HG03354 (cell line): ENCODE measurements at regions not wholly inside any gene's neighbourhood (a gene's known extent, or its start where the extent isn't known, plus 50 kb on each side); places are given as distances from the start of the nearest gene placed in this dataset.
"Not testable (repeated sequence)": the region's sequence is repeated elsewhere in the genome, so short reads cannot be mapped to it uniquely, and the experiment has no call there.

Experiments
- ATAC-seq: cut with Tn5 transposase; IDR thresholded peaks from one replicate; pipeline ENCODE4 v1.9.1; 2021; ENCODE audit warnings: mild to moderate bottlenecking; ENCODE audit not compliant: unreplicated experiment, poor library complexity, severe bottlenecking

DNA sequence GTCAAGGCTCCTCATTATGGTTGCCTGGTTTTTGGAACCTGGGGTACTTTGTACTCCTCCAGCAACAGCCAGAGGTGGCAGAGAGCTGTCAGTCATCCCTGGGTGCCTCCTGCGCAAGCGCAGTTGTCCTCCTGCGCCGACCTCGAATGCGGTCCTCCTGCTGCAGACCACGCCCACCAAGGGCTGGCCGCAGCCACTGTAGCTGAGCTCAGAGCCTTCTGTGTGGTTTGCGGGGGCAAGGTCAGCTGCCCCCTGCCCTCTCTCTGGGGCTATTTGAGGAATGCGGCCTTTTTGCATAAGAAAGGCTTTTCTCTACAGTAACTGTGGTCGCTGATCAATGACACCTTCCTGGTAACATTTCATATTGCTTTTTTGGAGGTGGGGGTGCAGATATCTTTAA is 131.3 kb upstream of the SNRPN start:
- ATAC-seq = no peak

DNA sequence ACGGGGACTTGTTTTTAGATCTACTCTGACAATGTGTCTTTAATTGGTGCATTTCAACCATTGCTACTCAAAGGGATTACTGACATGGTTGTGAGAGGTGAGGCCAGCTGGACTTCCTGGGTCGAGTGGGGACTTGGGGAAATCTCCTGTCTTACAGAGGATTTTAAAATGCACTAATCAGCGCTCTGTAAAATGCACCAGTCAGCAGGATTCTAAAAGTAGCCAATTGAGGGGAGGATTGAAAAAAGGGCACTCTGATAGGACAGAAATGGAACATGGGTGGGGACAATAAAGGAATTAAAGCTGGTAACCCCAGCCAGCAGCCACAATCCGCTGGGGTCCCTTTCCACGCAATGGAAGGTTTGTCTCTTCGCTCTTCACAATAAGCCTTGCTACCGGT is 122.5 kb upstream of the SNRPN start:
- no peak for ATAC-seq

DNA sequence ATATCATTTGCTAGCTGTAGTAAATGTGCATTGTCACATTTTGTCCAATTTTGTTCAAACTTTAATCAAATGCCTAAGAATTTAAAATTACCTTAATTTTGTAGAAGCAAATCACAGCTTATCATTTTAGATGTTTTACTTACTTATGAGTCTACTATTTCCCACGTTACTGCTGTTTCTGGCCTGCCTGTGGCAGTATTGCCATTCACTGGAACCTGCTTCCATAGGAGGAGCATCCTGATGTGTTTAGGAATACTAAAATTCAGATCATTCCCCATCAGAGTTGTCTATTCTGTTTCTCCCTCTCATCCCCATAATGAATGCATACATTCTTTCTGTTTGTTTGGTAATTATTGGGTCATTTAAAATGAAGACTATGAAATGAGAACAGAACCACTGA is 119.5 kb upstream of the SNRPN start:
- ATAC-seq = no peak

DNA sequence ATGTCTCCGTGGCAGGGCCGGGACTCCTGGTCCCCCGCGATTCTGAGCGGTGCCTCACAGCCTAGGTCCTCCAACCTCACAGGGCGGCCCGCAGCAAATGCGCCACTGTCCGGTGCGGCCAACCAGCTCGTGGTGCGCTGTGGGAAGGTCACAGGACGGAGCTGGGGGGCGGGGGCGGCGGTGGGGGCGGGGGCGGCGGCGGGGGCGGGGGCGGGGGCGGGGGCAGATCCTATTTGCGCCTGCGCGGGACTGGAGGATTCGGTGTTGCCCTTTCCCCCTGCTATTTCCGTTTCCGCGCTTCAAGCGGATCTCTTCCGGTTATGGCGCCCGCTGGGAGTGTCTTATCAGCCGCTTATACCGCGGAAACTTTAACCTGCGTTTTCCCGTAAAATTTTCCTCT is 106.7 kb upstream of the SNRPN start:
- no peak for ATAC-seq

DNA sequence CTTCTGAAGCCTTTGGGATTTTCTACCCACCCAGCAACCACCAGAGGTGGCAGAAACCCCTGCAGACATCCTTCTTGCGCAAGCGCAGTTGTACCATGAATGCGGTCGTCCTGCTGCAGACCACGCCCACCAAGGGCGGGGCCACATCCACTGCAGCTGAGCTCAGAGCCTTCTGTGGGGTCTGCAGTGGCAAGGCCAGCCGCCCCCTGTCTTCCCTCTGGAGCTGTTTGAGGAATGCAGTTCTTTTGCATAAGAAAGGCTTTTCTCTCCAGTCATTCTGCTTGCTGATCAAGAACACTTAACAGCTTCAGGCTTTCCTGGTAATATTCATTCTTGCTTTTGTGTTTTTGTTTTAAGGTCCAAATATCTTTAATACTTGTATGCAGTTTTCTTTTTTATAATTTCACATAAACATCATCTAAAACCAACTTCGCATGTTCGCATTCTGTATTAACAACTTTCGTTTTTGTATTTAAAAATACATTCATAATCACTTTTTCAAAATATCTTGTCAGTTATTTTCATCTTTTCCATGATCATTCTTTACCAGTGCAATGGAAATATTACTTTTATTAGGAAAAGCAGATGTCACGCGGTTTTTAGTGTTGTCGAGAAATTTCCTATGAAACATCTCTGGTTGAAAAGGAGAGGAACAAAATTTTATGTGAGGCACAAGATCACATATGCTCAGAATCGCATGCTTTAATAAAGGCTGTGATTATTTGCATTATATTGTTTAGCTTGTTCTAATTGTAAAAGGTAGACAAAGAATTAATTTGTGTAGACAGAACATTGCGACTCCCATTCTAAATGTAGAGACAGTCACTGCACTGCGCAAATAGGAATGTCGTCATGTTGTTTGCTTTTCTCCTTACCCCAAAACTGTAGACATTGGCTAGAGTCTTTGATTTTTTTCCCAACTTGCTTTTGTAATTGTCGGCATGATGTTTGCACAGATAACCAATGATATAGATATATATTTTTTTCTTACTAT is 98.1 kb upstream of the SNRPN start:
- ATAC-seq = no peak

DNA sequence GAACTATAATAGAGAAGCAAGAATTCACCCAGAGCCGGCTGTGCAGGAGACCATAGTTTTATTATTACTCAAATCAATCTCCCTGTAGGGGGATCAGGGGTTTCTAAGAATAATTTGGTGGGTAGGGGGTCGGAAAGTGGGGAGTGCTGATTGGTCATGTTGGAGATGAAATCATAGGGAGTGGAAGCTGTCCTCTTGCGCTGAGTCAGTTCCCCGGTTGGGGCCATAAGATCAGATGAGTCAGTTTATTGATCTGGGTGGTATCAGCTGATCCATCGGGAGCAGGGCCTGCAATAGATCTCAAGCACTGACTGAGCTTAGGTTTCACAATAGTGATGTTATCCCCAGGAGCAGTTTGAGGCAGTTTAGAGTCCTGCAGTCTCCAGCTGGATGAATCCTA is 97.0 kb upstream of the SNRPN start:
- ATAC-seq = no peak

DNA sequence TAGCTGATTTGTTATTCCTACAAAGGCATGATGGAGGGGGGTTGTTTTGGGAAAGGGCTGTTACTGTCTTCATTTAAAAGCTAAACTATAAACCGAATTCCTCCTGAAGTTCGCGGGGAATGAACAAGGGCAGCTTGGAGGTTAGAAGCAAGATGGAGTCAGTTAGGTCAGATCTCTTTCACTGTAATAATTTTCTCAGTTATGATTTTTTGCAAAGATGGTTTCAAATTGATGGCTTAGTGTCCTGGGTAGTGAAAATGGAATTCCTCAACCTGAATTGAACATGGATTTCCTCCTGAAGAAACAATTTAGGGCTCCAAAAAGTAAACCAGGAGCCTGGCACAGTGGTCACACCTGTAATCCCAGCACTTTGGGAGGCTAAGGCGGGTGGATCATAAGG is 96.6 kb upstream of the SNRPN start:
- not testable (repeated sequence) for ATAC-seq

DNA sequence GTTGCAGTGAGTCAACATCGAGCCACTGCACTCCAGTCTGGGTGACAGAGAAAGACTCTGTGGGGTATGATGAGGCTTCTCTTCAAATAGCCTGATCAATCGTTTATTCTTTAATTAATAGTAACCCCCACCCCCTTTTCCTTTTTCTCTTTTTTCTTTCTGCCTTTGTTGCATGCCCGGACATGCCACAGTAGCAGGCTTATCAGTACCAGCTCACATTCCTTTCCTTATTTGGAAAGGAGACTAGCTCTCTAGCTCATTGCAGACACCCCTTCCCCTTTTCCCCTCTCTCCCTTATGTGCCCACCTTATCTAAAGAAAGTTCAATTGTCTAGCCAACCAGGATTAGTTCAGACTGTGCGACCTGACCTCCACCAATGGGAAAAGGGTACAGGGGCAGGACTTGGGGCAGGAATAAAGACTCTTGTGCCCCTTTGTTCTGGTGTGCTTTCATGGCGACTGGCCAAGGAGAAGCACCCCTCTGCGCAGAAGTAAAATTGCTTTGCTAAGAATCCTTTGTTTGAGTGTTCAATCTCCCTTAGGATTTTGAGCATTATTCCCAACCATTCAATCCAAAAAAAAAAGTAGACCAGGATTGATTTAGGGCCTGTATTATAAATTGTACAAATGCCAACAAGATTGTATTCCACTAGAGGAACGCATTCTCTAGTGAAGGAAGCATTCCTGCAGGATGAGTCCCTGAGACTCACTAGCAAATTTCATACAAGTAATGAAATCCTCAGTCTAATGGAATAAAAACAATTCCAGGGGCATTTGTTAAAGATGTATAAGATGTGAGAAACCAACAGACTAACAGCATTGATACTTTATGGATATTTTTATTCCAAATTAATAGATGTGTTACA is 95.8 kb upstream of the SNRPN start:
- no peak for ATAC-seq

DNA sequence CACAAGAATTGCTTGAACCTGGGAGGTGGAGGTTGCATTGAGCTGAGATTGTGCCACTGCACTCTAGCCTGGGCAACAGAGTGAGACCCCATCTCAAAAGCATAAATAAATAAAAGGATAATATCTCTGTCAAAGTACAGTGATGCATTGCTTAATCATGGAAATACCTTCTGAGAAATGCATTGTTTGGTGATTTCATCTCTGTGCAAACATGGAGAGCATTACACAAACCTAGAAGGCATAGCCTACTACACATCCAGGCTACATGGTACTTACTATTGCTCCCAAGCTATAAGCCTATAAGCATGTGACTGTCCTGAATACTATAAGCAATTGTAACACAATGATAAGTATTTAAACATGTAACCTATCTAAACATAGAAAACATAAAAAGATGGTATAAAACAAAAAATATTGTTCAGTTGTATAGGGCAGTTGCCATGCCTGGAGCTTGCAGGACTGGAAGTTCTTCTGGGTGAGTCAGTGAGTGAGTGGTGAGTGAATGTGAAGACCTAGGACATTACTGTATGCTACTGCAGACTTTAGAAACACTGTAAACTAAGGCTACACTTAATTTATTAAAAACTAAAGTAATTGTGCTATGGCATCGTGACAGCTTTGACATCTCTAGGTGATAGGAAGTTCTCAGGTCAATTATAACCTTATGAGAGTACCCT is 93.6 kb upstream of the SNRPN start:
- no peak for ATAC-seq

DNA sequence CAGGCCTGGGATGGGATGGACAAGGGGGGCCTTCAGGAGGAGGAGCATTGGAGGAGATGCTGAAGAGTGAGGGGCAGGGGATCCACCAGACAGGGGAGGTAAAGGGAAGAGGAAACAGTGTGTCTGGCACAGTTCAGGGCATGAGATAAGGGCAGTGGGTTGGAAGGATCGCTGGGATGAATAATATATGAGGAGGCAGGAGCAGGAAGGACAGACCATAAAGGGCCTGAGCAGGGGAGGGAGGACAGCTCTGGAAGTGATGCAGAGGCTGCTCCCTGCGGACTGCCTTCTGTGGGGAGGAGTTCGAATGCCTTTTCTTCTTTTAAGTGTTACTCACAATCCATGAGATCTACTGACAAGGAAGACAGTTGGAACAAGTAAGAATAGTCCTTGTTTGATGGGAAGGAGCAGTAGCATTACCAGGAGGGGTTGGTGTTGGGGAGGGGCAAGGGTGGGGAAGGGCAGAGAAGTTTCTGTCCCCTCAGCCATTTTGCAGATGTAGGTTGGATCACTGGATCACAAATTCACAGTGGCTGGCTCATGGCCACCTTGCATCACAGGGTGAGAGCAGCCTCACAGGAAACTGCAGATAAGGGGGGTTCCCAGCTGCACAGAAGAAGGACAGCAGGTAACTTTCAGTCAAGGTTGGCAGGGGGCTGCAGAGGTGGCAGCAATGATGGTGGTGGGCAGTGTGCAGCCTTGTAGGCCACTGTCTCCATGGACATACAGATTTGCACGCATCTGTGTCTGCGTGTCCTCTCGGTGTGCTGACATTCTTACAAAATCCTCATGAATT is 91.9 kb upstream of the SNRPN start:
- no peak for ATAC-seq

DNA sequence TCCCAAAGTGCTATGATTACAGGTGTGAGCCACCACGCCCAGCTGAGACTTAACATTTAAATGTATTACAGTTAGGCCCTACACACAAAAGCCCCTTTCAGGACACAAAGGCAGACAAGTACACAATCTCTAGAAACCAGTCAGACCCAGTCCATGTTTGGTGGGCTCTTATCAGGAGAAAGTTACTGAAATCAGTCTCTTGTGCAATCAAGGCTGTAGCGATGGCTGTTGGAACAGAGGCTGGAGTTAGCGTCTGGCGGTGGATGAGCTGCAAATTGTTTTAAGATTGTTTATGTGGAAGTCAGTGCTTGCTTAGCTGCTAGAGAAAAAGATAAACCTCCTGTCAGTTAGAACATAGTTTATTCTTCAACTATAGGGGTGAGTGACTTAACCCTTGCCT is 89.5 kb upstream of the SNRPN start:
- no peak for ATAC-seq

DNA sequence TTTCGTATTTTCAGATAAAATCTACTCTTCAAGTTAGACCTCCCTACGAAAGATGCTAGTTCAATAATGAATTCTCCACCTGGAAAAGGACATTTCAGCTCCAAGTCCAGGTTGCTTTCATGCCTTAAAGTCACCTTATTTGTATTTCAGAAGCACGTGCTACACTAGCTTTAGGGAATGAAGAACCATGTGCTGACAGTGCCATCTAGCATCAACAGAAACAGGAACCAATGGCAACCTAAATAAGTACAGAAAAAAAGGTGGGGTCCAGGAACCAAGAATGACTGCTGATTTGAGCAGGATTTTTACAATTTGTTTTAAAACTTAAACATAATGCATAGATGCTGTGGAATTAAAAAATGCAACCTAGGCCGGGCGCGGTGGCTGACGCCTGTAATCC is 77.6 kb upstream of the SNRPN start:
- ATAC-seq = no peak

DNA sequence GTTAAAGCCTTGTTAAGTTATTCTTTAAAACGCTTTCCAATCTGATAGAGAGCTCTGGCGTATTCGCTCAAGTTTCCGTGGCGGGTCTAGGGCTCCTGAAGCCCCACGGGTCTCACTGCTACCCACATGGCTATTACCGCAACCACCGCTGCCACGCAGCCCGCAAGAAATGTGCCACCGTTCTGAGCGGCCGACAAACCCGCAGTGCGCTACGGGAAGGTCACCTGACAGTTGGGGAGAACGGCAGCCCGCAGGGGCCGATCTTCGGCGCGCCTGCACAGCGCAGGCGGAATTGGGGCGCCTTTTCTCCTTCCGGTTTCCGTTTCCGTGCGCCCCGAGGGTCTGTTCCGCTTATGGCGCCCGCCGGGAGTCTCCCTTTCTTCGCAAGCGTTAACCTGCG is 76.6 kb upstream of the SNRPN start:
- no peak for ATAC-seq

DNA sequence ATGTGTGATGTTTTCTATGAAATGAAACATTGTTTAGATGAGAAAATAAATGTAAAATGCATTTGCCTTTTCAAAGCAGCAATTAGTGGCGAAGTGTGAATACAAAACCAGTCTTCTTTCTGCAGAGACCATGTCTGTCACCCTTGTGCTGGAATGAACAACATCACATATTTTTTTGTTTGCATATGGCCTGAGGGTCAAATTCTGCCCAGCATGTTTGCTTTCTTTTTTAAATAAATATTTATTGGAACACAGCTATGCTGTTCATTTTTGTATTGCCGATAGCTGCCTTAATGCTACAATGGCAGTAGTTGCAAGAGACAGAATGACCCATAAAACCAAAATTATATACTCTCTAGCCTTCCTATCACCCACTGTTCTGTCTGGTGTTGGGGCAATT is 75.3 kb upstream of the SNRPN start:
- ATAC-seq = no peak

DNA sequence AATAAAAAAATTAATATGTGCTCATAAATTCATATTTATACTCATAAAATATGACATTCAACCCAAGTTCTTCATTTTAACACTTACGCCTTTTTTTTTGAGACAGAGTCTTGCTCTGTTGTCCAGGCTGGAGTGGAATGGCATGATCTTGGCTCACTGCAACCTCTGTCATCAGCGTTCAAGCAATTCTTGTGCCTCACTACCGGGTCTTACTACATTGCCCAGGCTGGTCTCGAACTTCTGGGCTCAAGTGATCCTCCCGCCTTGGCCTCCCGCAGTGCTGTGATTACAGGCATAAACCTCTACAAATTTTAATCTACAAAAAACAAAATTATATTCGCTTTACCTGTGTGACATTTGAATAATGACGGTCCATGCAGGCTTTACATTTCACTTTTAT is 74.1 kb upstream of the SNRPN start:
- ATAC-seq = no peak

DNA sequence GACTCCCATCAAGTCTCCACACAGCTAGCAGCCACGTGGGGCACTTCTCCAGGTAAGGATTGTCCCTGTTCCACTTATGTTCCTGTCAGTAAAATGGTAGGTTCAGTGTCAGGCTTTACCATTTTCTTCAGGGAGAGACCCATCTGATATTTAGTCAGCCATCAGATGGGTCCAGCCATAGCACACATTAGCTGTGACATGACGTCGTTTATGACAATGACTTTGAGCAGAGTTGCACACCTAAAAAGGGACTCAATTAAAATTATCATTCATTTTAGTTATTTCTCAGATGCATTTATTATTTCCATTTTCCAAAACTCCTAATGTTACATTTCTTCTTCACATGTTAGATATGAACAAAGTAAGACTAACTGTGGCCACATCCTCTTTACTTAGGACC is 68.2 kb upstream of the SNRPN start:
- no peak for ATAC-seq

DNA sequence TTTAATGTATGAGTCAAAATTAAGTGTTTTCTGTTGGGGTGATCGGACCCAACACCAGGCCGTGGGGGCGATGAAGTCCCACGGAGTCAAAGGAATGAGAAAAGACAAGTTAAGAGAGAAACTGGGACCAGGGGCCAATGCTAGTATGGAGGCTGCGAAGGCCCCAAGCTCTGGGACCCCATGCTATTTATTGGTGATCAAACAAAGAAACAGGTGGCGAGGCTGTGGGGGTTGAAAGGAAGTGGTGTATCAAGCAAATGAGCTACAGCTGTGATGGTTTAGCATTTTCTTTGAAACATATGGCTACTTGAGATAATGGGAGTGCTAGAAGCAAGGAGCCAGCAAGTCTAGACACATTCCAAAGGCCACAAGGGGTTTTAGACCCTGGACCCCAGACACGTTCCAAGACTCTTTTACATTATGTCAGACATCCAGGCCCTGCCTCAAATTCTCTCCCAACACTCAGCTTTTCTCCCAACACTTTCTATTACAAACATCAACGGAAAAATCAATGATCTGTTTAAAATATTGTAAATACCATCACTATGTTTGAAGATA is 56.0 kb upstream of the SNRPN start:
- ATAC-seq = no peak

DNA sequence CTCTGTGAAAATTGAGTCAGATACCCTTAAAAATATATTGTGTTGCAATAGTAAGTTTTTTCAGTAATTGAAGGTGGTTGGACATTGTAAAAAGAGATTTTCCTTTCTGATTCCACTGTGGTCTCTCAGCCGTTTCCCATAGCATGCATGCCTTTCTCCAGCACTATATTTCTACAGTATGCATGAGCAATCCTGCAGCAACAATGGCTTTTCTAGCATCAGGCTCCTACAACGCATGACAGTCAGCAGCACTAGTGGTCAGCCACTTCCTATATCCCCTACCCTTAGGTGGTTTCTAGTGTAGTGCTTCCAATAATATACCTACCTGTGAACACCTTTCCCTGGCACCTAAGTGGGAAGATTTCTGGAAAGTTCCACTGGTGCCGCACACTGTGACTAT is 55.4 kb upstream of the SNRPN start:
- ATAC-seq = no peak

DNA sequence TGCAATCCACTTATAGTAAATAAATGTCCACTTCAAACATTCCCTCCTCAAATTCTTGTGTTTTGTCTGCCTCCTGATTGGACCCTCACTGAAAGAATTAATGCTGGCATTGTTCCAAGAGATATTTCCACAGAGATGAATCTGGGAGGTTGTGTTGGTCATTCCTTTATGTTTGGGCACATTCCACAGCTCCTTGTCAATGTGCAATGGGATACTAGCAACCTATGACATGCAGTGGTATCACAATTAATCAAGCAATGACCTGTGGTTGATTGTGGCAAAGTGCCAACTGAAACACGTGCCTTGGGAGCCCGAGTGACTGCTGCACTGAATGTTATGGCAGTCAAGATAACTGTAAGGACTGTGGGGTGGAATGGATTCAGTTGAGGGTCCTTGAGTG is 55.0 kb upstream of the SNRPN start:
- no peak for ATAC-seq
